Stimulated activated CD8-positive, alpha-beta memory T cell treated with anti-CD3 and anti-CD28 coated beads, Interleukin-4, amount 100 ng/mL, for 48 hours (primary cell): ENCODE measurements at regions not wholly inside any gene's neighbourhood (a gene's known extent, or its start where the extent isn't known, plus 50 kb on each side); places are given as distances from the start of the nearest gene placed in this dataset.

Source experiments
- DNase-seq: peaks from one replicate; pipeline ENCODE4 v3.0.0-alpha.2; 2020

- DNase-seq, result no peak
Observed at GRCh38 chr3:116767726-116768125, 58.1 kb downstream of the TUSC7 start.

DNA sequence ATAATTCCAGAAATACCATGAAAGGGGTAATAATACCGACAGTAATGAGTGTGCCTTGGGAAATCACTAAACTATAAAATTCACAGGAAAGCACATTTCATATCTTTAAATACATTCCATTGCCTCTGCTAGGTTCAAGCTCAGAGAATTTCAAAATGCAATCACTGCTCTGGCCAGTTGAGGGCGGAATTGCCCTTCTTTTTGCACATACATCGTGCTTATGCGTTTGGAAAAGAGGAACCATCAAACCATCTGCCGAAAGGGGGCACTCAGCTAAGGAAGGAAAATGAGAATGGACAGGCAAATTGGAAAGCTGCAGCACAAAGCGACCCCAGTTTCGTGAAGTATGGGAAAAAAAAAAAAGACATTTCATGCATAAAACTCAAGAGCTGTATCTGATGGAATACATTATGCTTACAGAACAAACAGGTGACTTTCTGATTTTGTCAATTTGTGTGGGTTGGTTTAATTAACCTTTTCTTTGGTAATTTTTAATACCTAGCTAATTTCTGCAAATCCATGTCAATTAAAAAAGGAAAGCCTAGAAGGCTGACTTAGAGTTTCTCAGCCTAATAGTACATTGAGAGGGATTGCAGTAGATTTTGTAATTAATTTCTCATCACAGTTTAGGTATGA is 61.4 kb downstream of the TUSC7 start:
- peak; percentile 70 for DNase-seq

GRCh38 chr3:116776880-116777785 is 67.6 kb downstream of the TUSC7 start:
- no peak for DNase-seq

DNA sequence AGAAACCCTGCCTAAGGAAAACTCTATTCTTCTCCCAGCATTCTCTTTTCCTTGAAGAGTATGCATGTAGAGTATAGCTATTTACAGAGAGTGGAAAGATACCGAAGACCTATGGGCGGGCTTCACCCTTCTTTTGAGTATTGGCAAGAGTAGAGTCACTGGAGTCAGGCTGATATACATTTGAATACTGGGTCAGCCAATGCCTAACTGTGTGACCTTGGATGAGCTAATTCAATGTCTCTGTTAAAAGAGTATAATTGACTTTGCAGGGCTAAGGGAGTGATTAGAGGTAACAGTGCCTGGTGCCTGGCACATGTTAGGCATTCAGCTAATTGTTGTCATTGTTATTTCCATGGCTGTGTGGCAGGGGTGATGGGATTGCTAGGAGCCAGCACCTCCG is 75.6 kb downstream of the TUSC7 start:
- no peak for DNase-seq

DNA sequence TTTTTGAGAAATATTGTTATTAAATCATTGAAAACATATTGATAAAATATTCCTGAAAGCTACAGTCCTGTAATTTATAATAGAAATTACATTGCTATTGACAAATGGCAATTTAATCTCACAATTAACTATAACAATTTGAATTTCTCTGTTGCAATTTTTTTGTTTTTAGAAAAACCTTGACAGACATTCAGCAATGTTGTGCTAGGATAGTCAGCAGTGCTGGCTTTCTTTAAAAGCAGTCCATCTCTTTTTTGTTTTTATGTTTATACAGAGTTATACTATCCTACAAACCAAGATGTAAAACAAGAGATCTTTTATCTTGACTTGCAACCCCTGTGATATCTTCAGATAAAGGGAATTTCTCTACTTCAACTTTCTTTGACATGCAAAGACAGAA is 93.1 kb downstream of the TUSC7 start:
- DNase-seq, result no peak

DNA sequence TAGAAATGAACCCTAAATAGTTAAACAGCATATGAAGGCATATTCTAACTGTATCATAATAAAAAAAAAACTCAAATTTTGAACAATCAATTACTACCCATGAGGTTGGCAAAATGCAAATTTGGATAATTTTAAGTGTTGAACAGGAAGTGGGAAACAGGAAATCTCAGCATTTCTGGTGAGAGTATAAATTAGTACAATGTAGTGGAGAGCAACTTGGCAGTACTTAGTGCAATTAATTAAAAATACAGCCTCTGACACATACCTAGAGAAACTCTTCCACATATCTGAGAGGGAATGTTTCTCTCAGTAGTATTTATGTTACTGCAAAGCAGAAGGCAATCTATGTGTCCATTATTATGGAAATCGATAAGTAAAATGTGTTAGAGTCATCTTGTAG is 96.8 kb downstream of the TUSC7 start:
- no peak for DNase-seq

GRCh38 chr3:116808725-116809124 is 99.1 kb downstream of the TUSC7 start:
- DNase-seq, result no peak

- no peak for DNase-seq
Observed at GRCh38 chr3:116809208-116809607, 99.6 kb downstream of the TUSC7 start.

DNA sequence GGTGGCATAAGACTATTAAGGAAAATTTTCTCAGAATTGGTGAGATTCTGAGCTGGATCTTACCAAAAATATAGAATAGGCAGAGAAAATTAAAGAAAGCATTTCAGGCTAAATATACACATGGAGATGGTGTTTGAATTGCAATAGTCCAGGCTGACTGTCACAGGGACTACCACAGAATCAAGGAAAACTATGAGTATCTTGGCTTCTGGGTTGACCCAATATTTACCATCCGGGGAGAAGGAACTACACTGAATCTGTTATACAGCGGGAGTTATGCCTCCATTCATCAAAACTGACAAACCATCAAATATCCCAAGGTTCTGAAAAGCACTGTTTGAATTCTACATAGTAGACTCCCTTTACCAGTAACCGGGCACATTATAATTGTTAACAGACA is 102.2 kb downstream of the TUSC7 start:
- no peak for DNase-seq

GRCh38 chr3:116812949-116813348 is 103.4 kb downstream of the TUSC7 start:
- no peak for DNase-seq

- DNase-seq, result no peak
Observed at GRCh38 chr3:116815321-116815720, 105.7 kb downstream of the TUSC7 start.

- DNase-seq, result no peak
Observed at GRCh38 chr3:116815831-116816588, 106.4 kb downstream of the TUSC7 start.

GRCh38 chr3:116821371-116821770 is 111.8 kb downstream of the TUSC7 start:
- DNase-seq, result no peak

- no peak for DNase-seq
Observed at GRCh38 chr3:116824208-116824607, 114.6 kb downstream of the TUSC7 start.

DNA sequence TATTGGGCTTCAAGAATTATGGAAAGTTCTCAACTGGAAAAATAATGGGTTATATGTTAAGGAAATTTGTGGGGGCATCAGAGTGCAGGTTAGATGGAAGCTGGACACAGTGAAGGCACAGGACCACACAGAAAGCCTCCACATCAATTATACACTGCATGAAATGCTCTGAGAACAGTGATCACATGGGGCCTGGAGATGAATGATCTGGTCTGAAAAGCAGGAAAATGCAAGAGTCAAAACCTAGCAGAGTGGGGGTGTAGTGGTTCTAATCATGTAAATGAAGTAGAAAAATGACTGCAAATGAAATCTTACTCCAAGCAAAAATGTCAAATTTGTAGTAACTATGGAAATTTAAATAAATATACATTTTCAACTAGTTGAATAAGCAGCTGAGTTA is 123.6 kb downstream of the TUSC7 start:
- DNase-seq, result no peak

DNA sequence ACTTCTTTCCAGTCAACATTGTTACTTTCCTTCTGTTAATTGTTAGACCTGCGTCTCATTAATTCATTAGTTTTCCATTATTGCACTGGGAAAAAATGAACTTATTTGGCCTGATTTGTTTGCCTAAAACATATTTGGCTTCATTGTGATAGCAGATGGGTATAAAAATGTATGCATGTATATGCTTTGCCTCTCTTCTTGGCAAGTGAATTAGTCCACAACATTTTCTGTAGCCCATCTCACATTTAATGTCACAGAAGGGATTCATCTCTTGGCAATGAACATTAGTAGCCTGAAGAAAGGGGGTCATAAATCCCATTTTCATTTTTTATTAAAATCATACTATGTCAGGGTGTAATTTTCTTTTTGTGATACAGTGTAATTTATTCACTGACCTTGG is 125.2 kb downstream of the TUSC7 start:
- DNase-seq, result no peak

GRCh38 chr3:116835658-116836057 is 126.1 kb downstream of the TUSC7 start:
- no peak for DNase-seq

DNA sequence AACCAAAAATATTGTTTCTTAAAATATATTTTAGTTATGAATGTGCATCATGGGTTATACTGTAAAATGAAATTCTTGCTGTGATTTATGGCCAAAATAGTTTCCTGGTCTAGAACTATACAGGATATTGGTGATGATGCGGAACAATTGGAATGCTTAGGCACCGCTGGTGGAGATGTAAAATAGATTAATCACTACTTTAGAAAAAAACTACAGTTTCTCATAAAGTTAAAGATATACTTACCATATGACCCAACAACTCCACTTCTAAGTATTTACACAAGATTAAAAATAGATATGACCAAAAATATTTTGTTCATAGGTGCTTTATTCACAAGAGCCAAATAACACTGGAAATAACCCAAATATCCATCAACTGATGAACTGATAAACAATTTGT is 126.7 kb downstream of the TUSC7 start:
- DNase-seq, result no peak

DNA sequence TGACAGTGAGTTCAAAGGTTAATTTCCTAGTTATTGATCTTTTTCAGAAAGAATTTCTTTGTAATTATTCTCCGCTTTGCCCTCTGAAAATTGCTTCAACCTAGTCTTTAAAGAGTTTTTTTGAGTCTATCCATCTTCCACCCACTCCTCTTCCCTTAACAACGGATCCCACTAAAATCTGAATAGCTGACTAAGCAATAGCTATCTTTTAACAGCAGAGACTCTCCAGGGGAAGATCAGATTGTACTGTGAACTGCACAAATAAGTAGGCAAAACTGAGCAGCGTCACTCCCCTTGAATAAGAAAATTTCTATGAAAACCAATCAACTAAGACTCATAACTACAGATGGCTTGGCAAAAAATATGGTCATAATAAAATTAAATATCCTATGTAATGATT is 127.9 kb downstream of the TUSC7 start:
- DNase-seq, result no peak

- DNase-seq, result no peak
Observed at GRCh38 chr3:116841003-116841735, 131.6 kb downstream of the TUSC7 start.

- DNase-seq, result no peak
Observed at GRCh38 chr3:116842254-116842957, 132.8 kb downstream of the TUSC7 start.

- DNase-seq, result no peak
Observed at GRCh38 chr3:116848248-116848829, 138.8 kb downstream of the TUSC7 start.
